HG03175 (cell line): ENCODE measurements at regions not wholly inside any gene's neighbourhood (a gene's known extent, or its start where the extent isn't known, plus 50 kb on each side); places are given as distances from the start of the nearest gene placed in this dataset.

ENCODE experiments used
- ATAC-seq: cut with Tn5 transposase; IDR thresholded peaks from one replicate; pipeline ENCODE4 v1.9.1; 2021; ENCODE audit warnings: mild to moderate bottlenecking, moderate library complexity; ENCODE audit not compliant: unreplicated experiment

GRCh38 chr21:35853321-35854239 is 206.7 kb downstream of the SETD4 start:
- no peak for ATAC-seq

- no peak for ATAC-seq
These were observed 207.5 kb downstream of the SETD4 start for GRCh38 chr21:35852820-35853219.

GRCh38 chr21:35850542-35851103 is 209.7 kb downstream of the SETD4 start:
- ATAC-seq, result no peak

GRCh38 chr21:35850029-35850428 is 210.3 kb downstream of the SETD4 start:
- ATAC-seq, result no peak

GRCh38 chr21:35849144-35849543 is 211.2 kb downstream of the SETD4 start:
- ATAC-seq, result no peak

- ATAC-seq, result no peak
These were observed 216.2 kb downstream of the SETD4 start for GRCh38 chr21:35843911-35844667.

- ATAC-seq, result no peak
These were observed 219.4 kb downstream of the SETD4 start for GRCh38 chr21:35840949-35841348.

GRCh38 chr21:35840197-35840799 is 220.0 kb downstream of the SETD4 start:
- ATAC-seq, result no peak

GRCh38 chr21:35838987-35839763 is 221.2 kb downstream of the SETD4 start:
- ATAC-seq, result no peak

- no peak for ATAC-seq
These were observed 222.0 kb downstream of the SETD4 start for GRCh38 chr21:35838350-35838749.

- ATAC-seq, result no peak
These were observed 226.3 kb downstream of the SETD4 start for GRCh38 chr21:35833991-35834390.

- no peak for ATAC-seq
These were observed 226.9 kb downstream of the SETD4 start for GRCh38 chr21:35833388-35833787.

- no peak for ATAC-seq
These were observed 229.1 kb downstream of the SETD4 start for GRCh38 chr21:35831230-35831629.

GRCh38 chr21:35829067-35829466 is 231.3 kb downstream of the SETD4 start:
- ATAC-seq, result no peak

GRCh38 chr21:35828161-35828560 is 232.2 kb downstream of the SETD4 start:
- no peak for ATAC-seq

- ATAC-seq, result no peak
These were observed 233.3 kb downstream of the SETD4 start for GRCh38 chr21:35827004-35827403.

- ATAC-seq, result no peak
These were observed 234.7 kb downstream of the SETD4 start for GRCh38 chr21:35825370-35826353.

GRCh38 chr21:35824136-35824535 is 236.2 kb downstream of the SETD4 start:
- no peak for ATAC-seq

- ATAC-seq, result no peak
These were observed 241.2 kb downstream of the SETD4 start for GRCh38 chr21:35819134-35819533.
